Spinal cord (tissue), 9 donors: ENCODE measurements at regions not wholly inside any gene's neighbourhood (a gene's known extent, or its start where the extent isn't known, plus 50 kb on each side); places are given as distances from the start of the nearest gene placed in this dataset.
"Not testable (repeated sequence)": the region's sequence is repeated elsewhere in the genome, so short reads cannot be mapped to it uniquely, and the experiment has no call there.

Experiments
- DNase-seq, 6 donors: peaks; one replicate each; pipeline versions ENCODE4 v3.0.0 to v3.0.0-alpha.2; 2013 to 2015; ENCODE audit warnings: low spot score in 6 of 6, low read depth in 4 of 6
- H3K27ac ChIP-seq: one replicate; pipeline ENCODE4 v1.5.1; 2013; ENCODE audit warnings: low read depth, low read length, control low read depth
- H3K27me3 ChIP-seq: one replicate; pipeline ENCODE4 v1.6.1; 2013; ENCODE audit warnings: low read length; ENCODE audit not compliant: control insufficient read depth, insufficient read depth
- H3K36me3 ChIP-seq: one replicate; pipeline ENCODE4 v1.6.1; 2013; ENCODE audit warnings: low read length; ENCODE audit not compliant: control insufficient read depth, insufficient read depth
- H3K4me1 ChIP-seq: one replicate; pipeline ENCODE4 v1.6.1; 2013; ENCODE audit warnings: low read length; ENCODE audit not compliant: control insufficient read depth, insufficient read depth
- H3K4me3 ChIP-seq: one replicate; pipeline ENCODE4 v1.5.1; 2013; ENCODE audit warnings: low read depth, low read length, control low read depth
- H3K9me3 ChIP-seq: one replicate; pipeline ENCODE4 v1.6.1; 2013; ENCODE audit warnings: low read length; ENCODE audit not compliant: control insufficient read depth, insufficient read depth
- WGBS: methylation state at CpG from one replicate; pipeline ENCODE4 v1.1.5; 2013; ENCODE audit warnings: missing lambda C conversion rate; ENCODE audit not compliant: insufficient coverage; 5-methylcytosine and 5-hydroxymethylcytosine counted together
- donor health status: healthy.

DNA sequence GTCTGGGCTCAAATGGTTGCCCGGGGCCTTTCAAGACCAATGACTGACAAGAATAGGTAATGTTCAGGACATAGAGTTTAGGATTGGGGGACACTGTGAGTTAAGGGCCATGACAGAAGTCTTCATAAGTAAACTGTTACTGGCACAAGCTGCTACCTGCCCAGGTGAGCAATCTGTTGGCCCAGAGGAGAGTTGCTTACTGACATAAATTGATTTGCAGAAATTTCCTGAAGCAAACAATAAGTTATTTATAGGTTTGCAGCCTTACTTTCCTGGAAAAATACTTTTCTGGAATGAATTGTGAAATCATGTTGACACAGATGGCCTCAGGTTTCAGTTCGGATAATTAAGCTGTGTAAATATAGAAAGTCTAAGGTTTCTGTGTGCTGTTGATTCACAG lies 202.8 kb upstream of the C1QTNF3 start:
- not testable (repeated sequence) for DNase-seq, H3K4me3 ChIP-seq, H3K36me3 ChIP-seq, H3K27me3 ChIP-seq, H3K27ac ChIP-seq, H3K9me3 ChIP-seq, H3K4me1 ChIP-seq
- WGBS: no CpG with 5 or more reads among the region's 2 CpGs

DNA sequence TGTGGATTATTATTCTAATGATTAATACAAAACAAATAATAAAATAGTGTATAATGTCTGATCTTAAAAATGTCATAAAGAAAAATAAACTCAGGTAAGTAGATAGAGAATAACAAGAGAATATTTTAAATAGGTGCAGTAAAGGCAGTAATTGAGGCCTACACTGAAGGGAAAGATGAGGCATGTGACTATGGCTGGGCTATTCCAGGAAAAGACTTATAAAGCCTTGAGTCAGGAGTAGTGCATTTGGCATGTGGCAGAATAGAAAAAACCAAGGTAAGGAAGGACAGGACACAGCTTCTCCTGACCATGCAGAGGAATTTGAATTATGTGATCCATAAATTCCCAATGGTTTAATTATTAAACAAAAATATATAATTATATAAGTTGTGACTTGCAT lies 215.6 kb upstream of the C1QTNF3 start:
- not testable (repeated sequence) for H3K9me3 ChIP-seq, H3K27me3 ChIP-seq, H3K27ac ChIP-seq, H3K4me1 ChIP-seq, H3K4me3 ChIP-seq, H3K36me3 ChIP-seq, DNase-seq

DNA sequence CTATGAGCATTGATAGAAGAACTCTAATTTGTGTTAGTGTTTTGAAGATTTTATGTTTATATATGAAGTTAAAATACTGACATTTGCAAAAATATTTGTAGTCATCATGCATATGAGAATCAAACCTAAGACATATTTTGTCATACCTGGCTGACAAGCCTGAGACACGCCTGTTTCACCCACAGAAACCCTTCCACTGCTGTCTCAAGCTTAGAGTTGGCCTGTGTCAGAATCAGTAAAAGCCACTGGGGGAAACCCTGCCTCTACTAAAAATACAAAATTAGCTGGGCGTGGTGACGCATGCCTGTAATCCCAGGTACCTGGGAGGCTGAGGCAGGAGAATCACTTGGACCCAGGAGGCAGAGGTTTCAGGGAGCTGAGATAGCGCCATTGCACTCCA lies 218.0 kb upstream of the C1QTNF3 start:
- not testable (repeated sequence) for H3K36me3 ChIP-seq, H3K4me1 ChIP-seq, H3K9me3 ChIP-seq, H3K27me3 ChIP-seq, H3K27ac ChIP-seq, DNase-seq, H3K4me3 ChIP-seq
- 87% methylated on average over 2 of the region's 4 CpGs for WGBS

DNA sequence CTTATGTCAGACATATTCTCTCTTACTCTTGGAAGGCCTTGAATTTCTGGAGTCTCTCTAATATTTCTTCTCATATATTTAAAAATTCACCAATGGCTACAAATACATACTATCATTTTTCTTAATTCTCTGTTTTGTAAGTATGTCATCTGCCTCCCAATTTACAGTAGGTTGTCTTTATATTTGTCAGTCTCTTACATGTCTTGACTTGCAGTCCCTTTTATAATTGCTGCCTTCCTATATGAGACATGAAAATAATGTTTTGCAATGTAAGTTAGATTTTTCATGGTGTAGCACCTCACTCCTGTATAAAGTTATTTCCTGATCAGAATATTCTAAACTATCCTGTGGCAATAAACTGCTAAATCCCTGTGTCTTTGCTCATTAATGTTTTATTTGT lies 223.1 kb upstream of the C1QTNF3 start:
- H3K4me3 ChIP-seq, H3K4me1 ChIP-seq, H3K27me3 ChIP-seq, H3K36me3 ChIP-seq, H3K27ac ChIP-seq, DNase-seq, H3K9me3 ChIP-seq: not testable (repeated sequence)

DNA sequence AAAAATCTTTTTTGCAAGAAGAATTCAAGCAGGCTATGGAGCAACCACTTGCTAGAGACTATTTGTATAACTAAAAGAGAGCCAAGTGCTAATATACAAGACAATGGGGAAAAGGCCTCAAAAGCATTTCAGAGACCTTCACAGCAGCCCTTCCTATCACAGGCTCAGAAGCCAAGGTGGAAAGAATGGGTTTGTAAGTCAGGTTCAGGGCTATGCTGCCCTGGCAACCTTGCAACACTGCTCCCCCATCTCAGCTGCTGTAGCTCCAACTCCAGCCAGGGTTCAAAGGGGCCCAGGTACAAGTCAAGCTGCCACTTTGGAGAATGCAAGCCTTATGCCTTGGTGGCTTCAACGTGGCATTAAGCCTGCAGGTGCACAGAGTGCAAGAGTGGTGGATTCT lies 253.7 kb upstream of the C1QTNF3 start:
- 80% methylated on average over 1 of the region's 1 CpG for WGBS
- H3K27ac ChIP-seq: not testable (repeated sequence)

DNA sequence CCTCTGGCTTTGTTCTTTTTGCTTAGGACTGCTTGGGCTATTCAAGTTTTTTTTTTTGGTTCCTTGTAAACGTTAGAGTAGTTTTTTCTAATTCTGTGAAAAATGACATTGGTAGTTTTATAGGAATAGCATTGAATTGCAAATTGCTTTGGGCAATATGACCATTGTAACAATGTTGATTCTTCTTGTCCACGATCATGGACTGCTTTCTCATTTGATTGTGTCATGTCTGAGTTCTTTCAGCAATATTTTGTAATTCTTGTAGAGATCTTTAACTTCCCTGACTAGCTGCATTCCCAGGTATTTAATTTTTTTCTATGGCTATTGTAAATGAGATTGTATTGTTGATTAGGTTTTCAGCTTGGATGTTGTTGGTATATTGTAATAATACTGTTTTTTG lies 286.2 kb upstream of the C1QTNF3 start:
- not testable (repeated sequence) for H3K27ac ChIP-seq, H3K4me1 ChIP-seq

More for the DNA sequence above, 253.7 kb upstream of the C1QTNF3 start:
- not testable (repeated sequence) for H3K36me3 ChIP-seq, DNase-seq, H3K4me1 ChIP-seq, H3K9me3 ChIP-seq, H3K27me3 ChIP-seq, H3K4me3 ChIP-seq

DNA sequence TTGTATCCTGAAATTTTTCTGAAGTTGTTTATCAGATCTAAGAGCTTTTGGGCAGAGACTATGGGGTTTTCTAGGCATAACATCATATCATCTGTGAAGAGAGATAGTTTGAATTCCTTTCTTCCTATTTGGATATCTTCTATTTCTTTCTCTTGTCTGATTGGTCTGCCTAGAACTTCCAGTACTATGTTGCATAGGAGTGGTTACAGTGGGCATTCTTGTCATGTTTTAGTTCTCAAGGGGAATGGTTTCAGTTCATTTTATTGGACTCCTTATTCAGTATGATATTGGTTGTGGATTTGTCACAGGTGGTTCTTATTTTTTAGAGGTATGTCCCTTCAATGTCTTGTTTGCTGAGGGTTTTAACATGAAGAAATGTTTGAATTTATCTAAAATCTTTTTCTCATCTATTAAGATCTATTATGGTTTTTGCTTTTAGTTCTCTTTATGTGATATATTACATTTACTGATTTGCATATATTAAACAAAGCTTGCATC lies 286.6 kb upstream of the C1QTNF3 start:
- H3K27me3 ChIP-seq, H3K4me1 ChIP-seq, H3K9me3 ChIP-seq, H3K27ac ChIP-seq, H3K36me3 ChIP-seq, H3K4me3 ChIP-seq, DNase-seq: not testable (repeated sequence)

More for the DNA sequence above, 286.2 kb upstream of the C1QTNF3 start:
- not testable (repeated sequence) for H3K4me3 ChIP-seq, H3K27me3 ChIP-seq, H3K9me3 ChIP-seq, H3K36me3 ChIP-seq, DNase-seq
- whole genome bisulfite sequencing: 20% methylated on average over 1 of the region's 2 CpGs

DNA sequence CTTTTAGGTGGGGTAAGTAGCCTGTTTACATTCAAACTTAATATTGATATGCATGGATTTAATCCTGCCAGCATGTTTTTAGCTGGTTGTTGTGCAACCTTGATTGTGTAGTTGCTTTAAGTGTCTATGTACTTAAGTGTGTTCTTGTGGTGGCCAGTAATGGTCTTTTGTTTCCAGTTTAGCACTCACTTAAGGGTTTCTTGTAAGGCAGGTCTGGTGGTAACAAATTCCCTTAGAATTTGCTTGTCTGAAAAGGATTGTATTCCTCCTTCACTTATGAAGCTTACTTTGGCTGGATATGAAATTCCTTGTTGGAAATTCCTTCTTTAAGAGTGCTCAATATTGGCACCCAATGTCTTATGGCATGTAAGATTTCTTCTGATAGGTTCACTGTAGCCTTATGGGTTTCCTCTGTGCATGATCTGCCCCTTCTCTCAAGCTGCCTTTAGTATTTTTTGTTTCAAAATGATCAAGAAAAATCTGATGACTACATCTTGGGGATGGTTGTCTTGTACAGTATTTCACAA lies 289.0 kb upstream of the C1QTNF3 start:
- H3K4me3 ChIP-seq, DNase-seq, H3K9me3 ChIP-seq, H3K27me3 ChIP-seq, H3K36me3 ChIP-seq, H3K27ac ChIP-seq, H3K4me1 ChIP-seq: not testable (repeated sequence)

DNA sequence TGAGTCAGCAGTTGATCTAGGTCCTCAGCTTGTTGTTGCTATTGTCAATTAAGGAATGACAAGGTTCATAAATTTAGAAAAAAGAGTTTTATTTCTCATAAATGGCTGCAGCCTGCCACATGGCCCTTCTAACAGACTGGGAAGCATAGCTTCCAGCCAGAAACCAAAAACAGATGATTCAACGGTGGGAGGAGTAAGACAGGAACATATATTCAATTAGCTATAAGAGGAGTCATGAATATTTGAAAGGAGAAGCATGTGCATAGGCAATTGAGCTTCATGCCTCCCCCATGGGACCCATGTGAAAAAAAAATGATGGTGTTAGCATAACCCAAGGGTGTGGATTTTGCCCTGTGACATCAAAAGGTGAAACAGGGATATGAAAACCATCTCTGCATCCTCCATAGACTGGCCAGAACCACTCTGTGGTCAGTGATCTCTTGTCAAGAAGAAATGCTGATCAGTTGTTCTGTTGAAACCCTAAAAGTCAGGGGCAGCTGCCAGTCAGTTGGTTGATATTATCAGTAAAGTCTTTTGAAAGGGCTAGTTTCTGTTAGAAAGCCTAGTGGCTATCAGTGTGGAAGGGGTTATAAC lies 296.5 kb upstream of the C1QTNF3 start:
- WGBS: no CpG with 5 or more reads among the region's 1 CpG
- not testable (repeated sequence) for DNase-seq, H3K27ac ChIP-seq, H3K9me3 ChIP-seq, H3K4me3 ChIP-seq, H3K4me1 ChIP-seq, H3K27me3 ChIP-seq, H3K36me3 ChIP-seq

DNA sequence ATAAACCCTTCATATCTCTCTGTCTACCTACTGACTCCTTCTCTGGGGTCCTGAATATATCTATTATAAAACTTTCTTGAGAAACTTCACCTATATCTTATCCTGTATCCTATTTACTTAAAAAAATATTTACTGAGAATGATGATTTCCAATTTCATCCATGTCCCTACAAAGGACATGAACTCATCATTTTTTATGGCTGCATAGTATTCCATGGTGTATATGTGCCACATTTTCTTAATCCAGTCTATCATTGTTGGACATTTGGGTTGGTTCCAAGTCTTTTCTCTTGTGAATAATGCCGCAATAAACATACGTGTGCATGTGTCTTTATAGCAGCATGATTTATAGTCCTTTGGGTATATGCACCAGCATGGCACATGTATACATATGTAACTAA lies 301.7 kb upstream of the RAI14 start:
- not testable (repeated sequence) for H3K36me3 ChIP-seq, H3K9me3 ChIP-seq, H3K4me1 ChIP-seq, H3K4me3 ChIP-seq, DNase-seq, H3K27me3 ChIP-seq, H3K27ac ChIP-seq
- no CpG with 5 or more reads among the region's 2 CpGs for WGBS
